NCI-H82 treated with DMSO at 0.1 percent for 48 hours (cell line): ENCODE measurements at regions not wholly inside any gene's neighbourhood (a gene's known extent, or its start where the extent isn't known, plus 50 kb on each side); places are given as distances from the start of the nearest gene placed in this dataset.
"Not testable (repeated sequence)": the region's sequence is repeated elsewhere in the genome, so short reads cannot be mapped to it uniquely, and the experiment has no call there.

Experiments
- DNase-seq: peaks from one replicate; lab custom pipeline; 2025; ENCODE audit not compliant: unreplicated experiment; lab: John Stamatoyannopoulos, UW

GRCh38 chr2:123805746-123806145 is 219.3 kb upstream of the CNTNAP5 start:
- not testable (repeated sequence) for DNase-seq

GRCh38 chr2:123808243-123808642 is 216.8 kb upstream of the CNTNAP5 start:
- no peak for DNase-seq

- no peak for DNase-seq
Measured at GRCh38 chr2:123811846-123812245, 213.2 kb upstream of the CNTNAP5 start.

- no peak for DNase-seq
Measured at GRCh38 chr2:123816203-123816602, 208.9 kb upstream of the CNTNAP5 start.

GRCh38 chr2:123816928-123817327 is 208.2 kb upstream of the CNTNAP5 start:
- no peak for DNase-seq

GRCh38 chr2:123826729-123827271 is 198.3 kb upstream of the CNTNAP5 start:
- no peak for DNase-seq

GRCh38 chr2:123839326-123839725 is 185.8 kb upstream of the CNTNAP5 start:
- no peak for DNase-seq

GRCh38 chr2:123840016-123840415 is 185.1 kb upstream of the CNTNAP5 start:
- DNase-seq = no peak

- DNase-seq = no peak
Measured at GRCh38 chr2:123840574-123840973, 184.5 kb upstream of the CNTNAP5 start.

- DNase-seq = no peak
Measured at GRCh38 chr2:123851281-123851680, 173.8 kb upstream of the CNTNAP5 start.

GRCh38 chr2:123853161-123853560 is 171.9 kb upstream of the CNTNAP5 start:
- DNase-seq = no peak

- not testable (repeated sequence) for DNase-seq
Measured at GRCh38 chr2:123859031-123859430, 166.1 kb upstream of the CNTNAP5 start.

GRCh38 chr2:123864416-123864815 is 160.7 kb upstream of the CNTNAP5 start:
- DNase-seq = no peak

GRCh38 chr2:123870206-123870880 is 154.7 kb upstream of the CNTNAP5 start:
- DNase-seq = no peak

GRCh38 chr2:123870881-123871276 is 154.2 kb upstream of the CNTNAP5 start:
- no peak for DNase-seq

- DNase-seq = no peak
Measured at GRCh38 chr2:123890148-123890547, 134.9 kb upstream of the CNTNAP5 start.

- DNase-seq = no peak
Measured at GRCh38 chr2:123894167-123894566, 130.9 kb upstream of the CNTNAP5 start.

GRCh38 chr2:123895651-123896050 is 129.4 kb upstream of the CNTNAP5 start:
- DNase-seq = no peak

GRCh38 chr2:123901256-123901655 is 123.8 kb upstream of the CNTNAP5 start:
- no peak for DNase-seq

GRCh38 chr2:123906361-123906760 is 118.7 kb upstream of the CNTNAP5 start:
- no peak for DNase-seq

- no peak for DNase-seq
Measured at GRCh38 chr2:123908522-123908921, 116.6 kb upstream of the CNTNAP5 start.

- DNase-seq = no peak
Measured at GRCh38 chr2:123912171-123912570, 112.9 kb upstream of the CNTNAP5 start.

- no peak for DNase-seq
Measured at GRCh38 chr2:123913143-123913735, 111.8 kb upstream of the CNTNAP5 start.
